H9 (cell line): ENCODE measurements at regions not wholly inside any gene's neighbourhood (a gene's known extent, or its start where the extent isn't known, plus 50 kb on each side); places are given as distances from the start of the nearest gene placed in this dataset.
"Not testable (repeated sequence)": the region's sequence is repeated elsewhere in the genome, so short reads cannot be mapped to it uniquely, and the experiment has no call there.

ENCODE experiments used
- DNase-seq: peaks from one replicate; pipeline ENCODE4 v3.0.0-alpha.2; 2017
- H2AFZ ChIP-seq: one replicate; pipeline ENCODE4 v1.6.1; 2013; ENCODE audit warnings: mild to moderate bottlenecking, low read length, control low read depth, moderate library complexity
- H2AK5ac ChIP-seq: 2 replicates; pipeline ENCODE4 v1.6.1; 2013; ENCODE audit warnings: low read length, control low read depth, mixed read lengths; ENCODE audit not compliant: insufficient read length
- H2BK120ac ChIP-seq: one replicate; pipeline ENCODE4 v1.6.1; 2013; ENCODE audit warnings: low read depth, mild to moderate bottlenecking, low read length, control low read depth, inconsistent platforms; ENCODE audit not compliant: poor library complexity, severe bottlenecking
- H2BK12ac ChIP-seq: 2 replicates; pipeline ENCODE4 v1.6.1; 2013; ENCODE audit warnings: low read length, control low read depth, mixed read lengths, low read depth; ENCODE audit not compliant: insufficient read length
- H2BK15ac ChIP-seq: 2 replicates; pipeline ENCODE4 v1.6.1; 2013; ENCODE audit warnings: low read depth, low read length, control low read depth
- H2BK20ac ChIP-seq: one replicate; pipeline ENCODE4 v1.6.1; 2013; ENCODE audit warnings: low read depth, mild to moderate bottlenecking, low read length, control low read depth, inconsistent platforms; ENCODE audit not compliant: poor library complexity, severe bottlenecking
- H2BK5ac ChIP-seq: 2 replicates; pipeline ENCODE4 v1.6.1; 2013; ENCODE audit warnings: low read length, control low read depth, mixed read lengths; ENCODE audit not compliant: insufficient read length
- H3K14ac ChIP-seq: 2 replicates; pipeline ENCODE4 v1.6.1; 2013; ENCODE audit warnings: low read length, control low read depth; ENCODE audit not compliant: insufficient read depth
- H3K18ac ChIP-seq: 2 replicates; pipeline ENCODE4 v1.6.1; 2013; ENCODE audit warnings: low read depth, mild to moderate bottlenecking, mixed read lengths, low read length, control low read depth; ENCODE audit not compliant: insufficient read length
- H3K23ac ChIP-seq: 2 replicates; pipeline ENCODE4 v1.6.1; 2013; ENCODE audit warnings: low read length, control low read depth, mixed read lengths, low read depth; ENCODE audit not compliant: insufficient read length
- H3K23me2 ChIP-seq: 2 replicates; pipeline ENCODE4 v1.6.1; 2013; ENCODE audit warnings: low read depth, mild to moderate bottlenecking, mixed read lengths, low read length, control low read depth; ENCODE audit not compliant: insufficient read length, poor library complexity, severe bottlenecking
- H3K27ac ChIP-seq: 2 replicates; pipeline ENCODE4 v1.5.1; 2013; ENCODE audit warnings: low read length, control low read depth, mixed read lengths, low read depth; ENCODE audit not compliant: insufficient read length
- H3K27me3 ChIP-seq: 2 replicates; pipeline ENCODE4 v1.6.1; 2013; ENCODE audit warnings: low read length, control low read depth, inconsistent platforms; ENCODE audit not compliant: insufficient read depth
- H3K4ac ChIP-seq: 2 replicates; pipeline ENCODE4 v1.6.1; 2013; ENCODE audit warnings: low read depth, mild to moderate bottlenecking, control low read depth, inconsistent platforms, low read length, moderate library complexity
- H3K4me1 ChIP-seq: 2 replicates; pipeline ENCODE4 v1.6.1; 2013; ENCODE audit warnings: low read length, control low read depth, inconsistent platforms; ENCODE audit not compliant: insufficient read depth
- H3K4me2 ChIP-seq: 2 replicates; pipeline ENCODE4 v1.6.1; 2013; ENCODE audit warnings: low read length, control low read depth, mixed read lengths; ENCODE audit not compliant: insufficient read length, insufficient read depth
- H3K56ac ChIP-seq: 2 replicates; pipeline ENCODE4 v1.6.1; 2013; ENCODE audit warnings: low read depth, mild to moderate bottlenecking, mixed read lengths, low read length, control low read depth; ENCODE audit not compliant: insufficient read length
- H3K79me1 ChIP-seq: 2 replicates; pipeline ENCODE4 v1.6.1; 2013; ENCODE audit warnings: low read depth, mild to moderate bottlenecking, moderate library complexity, low read length, control low read depth, inconsistent platforms; ENCODE audit not compliant: insufficient read depth, poor library complexity, severe bottlenecking
- H3K79me2 ChIP-seq: 2 replicates; pipeline ENCODE4 v1.6.1; 2013; ENCODE audit warnings: low read length, control low read depth, inconsistent platforms; ENCODE audit not compliant: insufficient read depth
- H3K9ac ChIP-seq: 2 replicates; pipeline ENCODE4 v1.6.1; 2013; ENCODE audit warnings: low read length, control low read depth, mixed read lengths; ENCODE audit not compliant: insufficient read length; ENCODE audit errors: extremely low read depth
- H3K9me3 ChIP-seq: one replicate; pipeline ENCODE4 v1.6.1; 2013; ENCODE audit warnings: low read depth, low read length, inconsistent platforms; ENCODE audit not compliant: control insufficient read depth
- H3T11ph ChIP-seq: one replicate; pipeline ENCODE4 v1.6.1; 2013; ENCODE audit warnings: mild to moderate bottlenecking, low read length, control low read depth, inconsistent platforms
- H4K20me1 ChIP-seq: one replicate; pipeline ENCODE4 v1.6.1; 2013; ENCODE audit not compliant: control insufficient read depth, insufficient read length, insufficient read depth
- H4K5ac ChIP-seq: 2 replicates; pipeline ENCODE4 v1.6.1; 2013; ENCODE audit warnings: low read depth, mild to moderate bottlenecking, mixed read lengths, low read length, control low read depth; ENCODE audit not compliant: insufficient read length
- H4K8ac ChIP-seq: replicated peaks from 2 replicates; pipeline ENCODE4 v1.6.1; 2013; ENCODE audit warnings: low read length, control low read depth, mixed read lengths, low read depth; ENCODE audit not compliant: insufficient read length
- H4K91ac ChIP-seq: 2 replicates; pipeline ENCODE4 v1.6.1; 2013; ENCODE audit warnings: low read depth, mild to moderate bottlenecking, moderate library complexity, mixed read lengths, low read length, control low read depth; ENCODE audit not compliant: insufficient read length
- H3K27ac Mint-ChIP-seq, 3 experiments: 2 replicates in 2 of 3; 3 replicates in 1 of 3; pipeline ENCODE4 v1.8.0; 2020 to 2021; ENCODE audit warnings: mixed read lengths in 3 of 3, mild to moderate bottlenecking in 1 of 3, moderate library complexity in 1 of 3
- H3K27me3 Mint-ChIP-seq: 2 replicates; pipeline ENCODE4 v1.8.0; 2021; ENCODE audit warnings: low read depth, mild to moderate bottlenecking, moderate library complexity, mixed read lengths
- H3K36me3 Mint-ChIP-seq, 3 experiments: 2 replicates in 2 of 3; 3 replicates in 1 of 3; pipeline ENCODE4 v1.8.0; 2020 to 2021; ENCODE audit warnings: low read depth in 3 of 3, mixed read lengths in 3 of 3; ENCODE audit not compliant: insufficient read depth in 1 of 3
- H3K4me1 Mint-ChIP-seq, 2 experiments: 2 replicates each; pipeline ENCODE4 v1.8.0; 2020; ENCODE audit warnings: mixed read lengths in 2 of 2
- H3K4me3 Mint-ChIP-seq, 2 experiments: 2 replicates in 1 of 2; 3 replicates in 1 of 2; pipeline ENCODE4 v1.8.0; 2020 to 2021; ENCODE audit warnings: mild to moderate bottlenecking in 2 of 2, mixed read lengths in 2 of 2, moderate library complexity in 1 of 2
- H3K9me3 Mint-ChIP-seq, 2 experiments: 2 replicates in 1 of 2; 3 replicates in 1 of 2; pipeline ENCODE4 v1.8.0; 2020; ENCODE audit warnings: mild to moderate bottlenecking in 2 of 2, mixed read lengths in 2 of 2, moderate library complexity in 1 of 2
- CTCF ChIP-seq: fragments of 200-600 bp; sonication (generic); conservative IDR thresholded peaks from 3 replicates; pipeline ENCODE4 v1.8.0; 2021; ENCODE audit warnings: antibody characterized with exemption, mild to moderate bottlenecking
- WGBS: extraction: QIAGEN DNeasy Blood & Tissue Kit; methylation state at CpG from one replicate; pipeline ENCODE4 v1.1.7; 2013; ENCODE audit warnings: missing lambda C conversion rate, low lambda C conversion rate, mixed read lengths; ENCODE audit not compliant: insufficient read length; ENCODE audit errors: extremely low coverage; 5-methylcytosine and 5-hydroxymethylcytosine counted together

DNA sequence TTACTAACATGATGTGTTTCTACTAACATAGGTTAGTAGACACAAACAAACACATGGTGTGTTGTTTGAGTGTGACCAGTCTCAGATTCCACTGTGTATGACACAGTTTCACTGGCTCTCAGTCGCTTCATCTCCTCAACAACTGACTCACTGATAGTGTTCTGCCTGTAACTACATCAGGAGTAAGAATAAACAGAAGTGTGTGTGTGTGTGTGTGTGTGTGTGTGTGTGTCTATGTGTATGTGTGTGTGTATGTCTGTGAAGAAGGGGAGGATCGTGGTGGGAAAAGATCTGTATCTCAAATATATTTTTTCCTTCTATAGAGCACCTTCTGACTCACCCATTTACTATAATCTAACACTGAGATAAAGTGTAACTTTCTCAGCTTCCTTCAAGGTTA lies 391.0 kb downstream of the PTPRC start:
- Histone ChIP-seq H2BK20ac (no peak overlapping the region), H4K20me1 (no peaks in the 10 kb centered on the region), H3K9ac (no peak overlapping the region), H3K79me1 (no peaks in the 10 kb centered on the region), H3K27ac (no peak overlapping the region), H3K23me2 (no peaks in the 10 kb centered on the region), H2BK5ac (no peak overlapping the region), H2AFZ (no peak overlapping the region), H3K27me3 (no peaks in the 10 kb centered on the region), H4K91ac (no peak overlapping the region), H3K4ac (no peak overlapping the region), H3T11ph (no peak overlapping the region), H4K8ac (no peak overlapping the region), H2BK12ac (no peak overlapping the region), H2AK5ac (no peak overlapping the region), H3K4me2 (no peak overlapping the region), H2BK15ac (no peak overlapping the region), H3K14ac (no peak overlapping the region), H3K9me3 (no peaks in the 10 kb centered on the region), H3K23ac (no peak overlapping the region), H4K5ac (no peak overlapping the region), H3K56ac (no peak overlapping the region), H3K79me2 (no peaks in the 10 kb centered on the region), H2BK120ac (no peak overlapping the region), H3K4me1 (no peaks in the 10 kb centered on the region), H3K18ac (no peak overlapping the region)
- Mint-ChIP-seq H3K4me1 (no peaks in the 10 kb centered on the region), H3K27me3 (no peaks in the 10 kb centered on the region), H3K27ac (no peak overlapping the region; a peak in 1 of 7 replicates), H3K9me3 (peaks cover 0 to 2% of the 10 kb centered on the region in 2 experiments; a peak in 1 of 5 replicates), H3K4me3 (no peak overlapping the region), H3K36me3 (no peaks in the 10 kb centered on the region)
- no CpG with 5 or more reads among the region's 2 CpGs for WGBS
- DNase-seq: no peak
- TF ChIP-seq CTCF: no peak

DNA sequence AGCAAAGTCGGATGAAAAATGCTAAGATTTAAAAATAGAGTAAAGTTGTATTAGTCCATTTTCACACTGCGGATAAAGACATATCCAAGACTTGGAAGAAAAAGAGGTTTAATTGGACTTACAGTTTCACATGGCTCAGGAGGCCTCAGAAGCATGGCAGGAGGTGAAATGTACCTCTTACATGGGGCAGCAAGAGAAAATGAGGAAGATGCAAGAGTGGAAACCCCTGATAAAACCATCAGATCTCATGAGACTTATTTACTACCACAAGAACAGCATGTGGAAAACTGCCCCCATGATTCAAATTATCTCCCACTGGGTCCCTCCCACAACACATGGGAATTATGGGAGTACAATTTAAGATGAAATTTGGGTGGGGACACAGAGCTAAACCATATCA lies 391.7 kb downstream of the PTPRC start:
- not testable (repeated sequence) for H3T11ph ChIP-seq, H3K4me3 Mint-ChIP-seq, H3K56ac ChIP-seq, H3K27ac Mint-ChIP-seq, H2BK15ac ChIP-seq, H3K14ac ChIP-seq, H3K27me3 Mint-ChIP-seq, H3K18ac ChIP-seq, H3K79me1 ChIP-seq, H2AK5ac ChIP-seq, H3K27ac ChIP-seq, H2AFZ ChIP-seq, H2BK20ac ChIP-seq, H3K23ac ChIP-seq, H4K8ac ChIP-seq, H4K5ac ChIP-seq, H2BK120ac ChIP-seq, H3K4me1 Mint-ChIP-seq, H3K9me3 ChIP-seq, H3K36me3 Mint-ChIP-seq, H3K79me2 ChIP-seq, H2BK12ac ChIP-seq, H4K20me1 ChIP-seq, H3K23me2 ChIP-seq, H3K27me3 ChIP-seq, H3K4me2 ChIP-seq, H3K9me3 Mint-ChIP-seq, H3K4ac ChIP-seq, DNase-seq, H2BK5ac ChIP-seq, H3K4me1 ChIP-seq, H3K9ac ChIP-seq, H4K91ac ChIP-seq
- WGBS: no CpG with 5 or more reads among the region's 2 CpGs
